Lower leg skin (tissue), 4 donors: ENCODE measurements at regions not wholly inside any gene's neighbourhood (a gene's known extent, or its start where the extent isn't known, plus 50 kb on each side); places are given as distances from the start of the nearest gene placed in this dataset.
"Not testable (repeated sequence)": the region's sequence is repeated elsewhere in the genome, so short reads cannot be mapped to it uniquely, and the experiment has no call there.

Source experiments
- DNase-seq, 2 donors: peaks; one replicate each; pipeline ENCODE4 v3.0.0-alpha.2; 2019; ENCODE audit warnings: low spot score in 2 of 2
- H3K4me3 ChIP-seq: fragments of 200-600 bp; sonication (generic); 2 replicates; pipeline ENCODE4 v1.5.1; 2017; ENCODE audit warnings: mild to moderate bottlenecking, low read depth; ENCODE audit not compliant: poor library complexity, severe bottlenecking
- CTCF ChIP-seq, 3 donors: fragments of 450-650 bp; IDR thresholded peaks; one replicate each; pipeline ENCODE4 v1.5.1; 2016; ENCODE audit warnings: antibody characterized with exemption in 3 of 3, mild to moderate bottlenecking in 3 of 3, moderate library complexity in 2 of 3
- POLR2A ChIP-seq, 2 donors: fragments of 450-650 bp; IDR thresholded peaks; one replicate each; pipeline ENCODE4 v1.6.1; 2016 to 2017; ENCODE audit warnings: antibody characterized with exemption in 2 of 2, mild to moderate bottlenecking in 1 of 2, moderate library complexity in 1 of 2
- WGBS, 2 donors: methylation state at CpG; one replicate each; pipeline ENCODE4 v1.1.5; 2018; 5-methylcytosine and 5-hydroxymethylcytosine counted together
- intact Hi-C: fragments of 100-400 bp; cut with DNase I; formaldehyde crosslinking; loops from one replicate; pipeline ENCODE4 v1.15.0; 2023; ENCODE audit warnings: low total_unique reads

GRCh38 chr14:105600195-105600938, 74.0 kb downstream of the TMEM121 start:
- intact Hi-C loops, DNase-seq, H3K4me3 ChIP-seq: not testable (repeated sequence)
- WGBS, 2 donors: 87 to 90% methylated on average over 36 to 52 of the region's 52 CpGs

- H3K4me3 ChIP-seq: no peak overlapping the region
- TF ChIP-seq CTCF (IDR thresholded peaks at IDR 0.05) (no peak), POLR2A (IDR thresholded peaks at IDR 0.05) (no peak)
- intact Hi-C loops: no loop called here
- WGBS, 2 donors: 80 to 89% methylated on average over 13 to 15 of the region's 19 CpGs
- DNase-seq: no peak
Observed at GRCh38 chr14:105600939-105601359, 74.6 kb downstream of the TMEM121 start.

- no peak for DNase-seq
- WGBS, 2 donors: 82 to 92% methylated on average over 19 to 20 of the region's 20 CpGs
Observed at GRCh38 chr14:105601360-105602242, 75.2 kb downstream of the TMEM121 start.

GRCh38 chr14:105602243-105602750, 75.9 kb downstream of the TMEM121 start:
- 88 to 91% methylated on average over 9 of the region's 9 CpGs for WGBS, 2 donors
- intact Hi-C loops: no loop called here
- DNase-seq: no peak
- no peak overlapping the region for H3K4me3 ChIP-seq
- no peak for TF ChIP-seq CTCF (IDR thresholded peaks at IDR 0.05)
- TF ChIP-seq POLR2A (IDR thresholded peaks at IDR 0.05): no peak

More at GRCh38 chr14:105601360-105602242, 75.2 kb downstream of the TMEM121 start:
- intact Hi-C loops: no loop called here
- H3K4me3 ChIP-seq: no peak overlapping the region
- TF ChIP-seq POLR2A (IDR thresholded peaks at IDR 0.05) (no peak), CTCF (IDR thresholded peaks at IDR 0.05) (no peak)

GRCh38 chr14:105602799-105603793, 76.7 kb downstream of the TMEM121 start:
- 84 to 88% methylated on average over 6 of the region's 6 CpGs for WGBS, 2 donors
- no peak for TF ChIP-seq POLR2A (IDR thresholded peaks at IDR 0.05)
- no peak for TF ChIP-seq CTCF (IDR thresholded peaks at IDR 0.05)
- intact Hi-C loops: no loop called here
- DNase-seq: no peak
- H3K4me3 ChIP-seq: no peak overlapping the region

GRCh38 chr14:105604531-105605463, 78.4 kb downstream of the TMEM121 start:
- H3K4me3 ChIP-seq, intact Hi-C loops: not testable (repeated sequence)
- WGBS, 2 donors: 79 to 92% methylated on average over 13 to 27 of the region's 32 CpGs
- DNase-seq: peak in 1 of 2 donors; percentile 78
